ENCODE measurements at regions not wholly inside any gene's neighbourhood (a gene's known extent, or its start where the extent isn't known, plus 50 kb on each side); places are given as distances from the start of the nearest gene placed in this dataset.
A peak's percentile ranks its signal among the peaks of the same experiment; 100 is the strongest.

DNA sequence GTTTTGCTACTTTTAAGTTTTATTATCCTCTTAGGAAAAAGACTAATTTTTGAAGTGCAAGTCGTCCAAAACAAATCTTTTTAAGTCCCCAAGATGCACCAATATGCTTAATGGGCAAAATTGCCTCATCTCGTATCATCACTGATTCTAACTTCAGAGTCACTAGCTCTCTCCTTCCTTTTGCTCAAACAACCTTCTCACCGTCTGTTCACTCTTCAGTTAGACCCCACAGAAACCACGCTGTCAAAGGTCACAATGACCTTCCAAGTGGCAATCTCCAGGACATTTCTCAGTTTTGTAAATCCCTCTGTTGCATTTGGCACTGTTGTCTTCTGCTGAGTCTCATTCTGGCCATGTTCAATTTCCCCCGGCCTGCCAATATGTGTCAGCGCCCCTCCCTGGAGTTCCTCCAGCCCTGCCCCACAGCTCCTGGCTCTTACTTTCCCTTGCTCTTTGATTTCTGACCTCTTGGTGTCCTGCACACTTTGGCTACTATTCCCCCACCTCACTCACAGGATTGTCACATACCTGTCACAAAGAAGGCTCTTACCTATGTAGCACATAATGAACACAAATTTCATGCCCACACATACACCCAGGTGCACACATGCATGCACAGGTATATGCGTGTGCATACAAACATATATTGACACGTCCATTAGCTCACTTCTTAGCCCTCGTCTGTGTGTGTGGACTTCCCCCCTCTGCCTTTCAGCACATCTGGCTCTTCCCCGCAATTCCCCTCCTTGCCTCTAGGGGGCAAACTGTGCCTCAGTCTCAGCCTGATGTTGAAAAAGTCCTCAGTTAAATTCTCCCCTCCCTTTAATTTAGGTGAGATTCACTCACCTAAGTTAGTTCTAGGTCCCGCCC lies 354.0 kb upstream of the DUSP10 start:
- DNase-seq, result peak; percentile 40

DNA sequence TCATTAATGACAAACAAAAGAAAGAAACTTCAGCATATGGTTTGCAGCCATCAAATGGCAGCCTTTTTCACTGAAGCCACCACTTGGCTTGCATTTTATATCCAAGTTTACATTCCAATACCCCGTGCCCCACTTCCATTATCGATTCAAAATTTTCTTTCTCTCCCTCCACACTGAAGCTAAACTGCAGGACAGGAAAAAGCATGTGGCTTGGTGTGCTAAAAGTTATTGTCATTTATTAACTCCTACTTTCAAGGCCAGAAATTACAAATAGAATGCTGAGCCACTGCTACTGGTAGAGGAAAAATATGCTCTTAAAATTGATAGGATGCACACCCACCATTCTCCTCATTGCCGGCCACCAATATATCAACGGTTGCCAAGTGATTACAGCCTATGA lies 351.6 kb upstream of the DUSP10 start:
- no peak for DNase-seq

- DNase-seq, result no peak
Observed at GRCh38 chr1:222090103-222090502, 348.2 kb upstream of the DUSP10 start.

DNA sequence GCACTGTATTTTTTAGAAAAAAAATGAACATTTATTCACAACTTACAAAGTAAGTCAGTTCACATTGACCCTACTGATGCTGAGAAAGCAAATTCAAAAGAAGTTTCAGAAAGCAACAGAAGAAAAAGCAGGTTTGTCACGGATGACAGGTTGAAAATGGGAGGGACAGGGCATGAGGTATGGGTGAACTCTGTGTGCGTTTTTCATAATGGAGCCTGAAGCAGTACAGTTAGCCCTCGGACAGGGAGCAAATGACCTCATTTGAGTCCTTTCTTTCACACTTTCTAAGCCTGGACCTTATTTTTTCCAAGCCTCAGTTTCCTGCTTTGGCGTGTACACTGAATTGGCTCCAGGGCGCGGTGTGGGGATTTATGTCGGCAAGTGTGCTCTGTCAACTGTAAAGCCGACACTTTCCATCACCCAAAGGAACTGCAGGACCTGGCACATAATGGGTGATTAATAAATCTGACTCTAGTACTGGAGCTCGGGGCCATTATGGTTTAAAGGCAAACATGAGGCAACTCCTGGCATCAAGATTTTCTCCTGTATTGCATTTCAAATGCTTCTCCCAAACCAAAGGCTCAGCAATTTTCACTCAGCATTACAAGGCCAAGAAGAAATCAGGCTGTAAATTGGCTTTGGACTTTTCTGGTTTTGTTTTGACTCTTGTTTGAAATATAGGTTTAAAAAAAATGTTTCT lies 345.5 kb upstream of the DUSP10 start:
- DNase-seq, result no peak

DNA sequence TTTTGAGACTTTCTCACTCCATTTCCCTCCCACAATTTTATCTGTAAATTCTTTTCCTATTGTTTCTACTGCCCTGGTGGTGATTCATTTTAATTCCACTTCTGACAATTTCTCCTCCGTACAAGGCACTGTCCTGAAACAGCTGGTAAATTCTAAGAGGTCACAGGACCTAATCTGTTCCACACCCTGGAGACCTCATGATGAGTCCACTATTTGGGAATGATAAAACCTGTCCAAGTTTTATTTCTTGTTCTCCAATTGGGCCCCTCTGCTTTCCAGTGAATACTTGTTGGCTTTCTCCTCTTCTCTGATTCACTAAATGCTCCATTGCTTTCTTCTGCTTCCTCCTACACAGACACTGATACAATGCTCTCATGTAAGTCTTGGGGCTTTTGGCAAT lies 343.1 kb upstream of the DUSP10 start:
- no peak for DNase-seq

GRCh38 chr1:222084048-222084447 lies 342.2 kb upstream of the DUSP10 start:
- DNase-seq, result no peak

GRCh38 chr1:222081859-222082258 lies 340.0 kb upstream of the DUSP10 start:
- no peak for DNase-seq

- DNase-seq, result no peak
Observed at GRCh38 chr1:222079566-222079965, 337.7 kb upstream of the DUSP10 start.

DNA sequence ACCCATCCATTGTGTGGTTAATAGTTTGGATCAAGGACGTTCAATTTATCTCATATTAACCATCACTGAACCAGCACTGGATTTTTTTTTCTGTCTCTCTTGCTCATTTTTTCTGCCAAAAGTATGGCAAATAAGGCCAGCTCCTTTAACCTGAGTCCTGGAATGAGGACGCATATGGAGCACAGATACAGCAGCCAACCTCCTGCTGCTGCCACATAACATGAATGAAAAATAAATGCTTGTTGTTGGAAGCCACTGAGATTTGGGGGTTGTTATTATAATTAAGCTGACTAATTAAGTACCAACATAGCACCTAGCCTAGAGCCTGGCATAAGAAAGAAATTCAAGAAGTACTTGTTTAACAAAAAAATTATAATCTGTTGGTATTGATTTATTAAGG lies 335.3 kb upstream of the DUSP10 start:
- DNase-seq, result no peak

DNA sequence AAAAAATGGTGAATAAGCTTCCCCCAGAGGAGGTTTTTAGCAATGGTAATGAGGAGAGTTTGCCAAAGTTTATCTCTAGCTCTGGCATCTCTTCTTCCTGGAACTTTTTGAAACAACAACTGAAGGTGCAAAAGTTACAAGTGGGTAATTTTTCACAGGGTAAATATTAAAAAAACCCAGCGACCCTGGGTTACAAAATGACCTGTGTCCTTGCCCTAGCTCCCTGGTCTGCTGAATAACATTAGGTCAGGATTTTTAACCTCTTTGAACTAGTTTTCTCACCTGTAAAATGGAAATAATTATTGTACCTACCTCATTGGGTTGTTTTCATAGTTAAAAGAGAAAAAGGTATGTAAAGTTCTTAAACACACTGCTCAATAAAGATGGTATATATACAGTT lies 332.4 kb upstream of the DUSP10 start:
- DNase-seq, result no peak

- no peak for DNase-seq
Observed at GRCh38 chr1:222073307-222073995, 331.6 kb upstream of the DUSP10 start.

DNA sequence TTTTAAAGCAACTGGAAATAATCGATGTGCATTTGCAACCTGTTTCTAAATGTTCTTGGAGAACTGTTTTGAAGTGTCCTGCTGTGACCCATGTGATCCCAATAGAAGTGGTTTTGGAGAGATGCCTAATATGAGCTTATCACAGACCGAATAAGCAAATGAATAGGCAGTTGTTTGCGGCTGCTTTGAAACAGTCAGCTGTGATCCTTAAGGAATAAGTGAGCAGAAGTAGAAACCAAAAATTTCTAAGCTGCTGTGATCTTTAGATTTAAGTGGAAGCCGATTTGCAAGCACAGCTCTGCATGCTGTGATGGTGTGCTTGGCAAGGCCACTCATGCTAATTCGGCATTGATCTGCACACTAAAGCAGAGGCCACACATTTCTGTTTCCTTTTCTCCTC lies 329.5 kb upstream of the DUSP10 start:
- no peak for DNase-seq

DNA sequence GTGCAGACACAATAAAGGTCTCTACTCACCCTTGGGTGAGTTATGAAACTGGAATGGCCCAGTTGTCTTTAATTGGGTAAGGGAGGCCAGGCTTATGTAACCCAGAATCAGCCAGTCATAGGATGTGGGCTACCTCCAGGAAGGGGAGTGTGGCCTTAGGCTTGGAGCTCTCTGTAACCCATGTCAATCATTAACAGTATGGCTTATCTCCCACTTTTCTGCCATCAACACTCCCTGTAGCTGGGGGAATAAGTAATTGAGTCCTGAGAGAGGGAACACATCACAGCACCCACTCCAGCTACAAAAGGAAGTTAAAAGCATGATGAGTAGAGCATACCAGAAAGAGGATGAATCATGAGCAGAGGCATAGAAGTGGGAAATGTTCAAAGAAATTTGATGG lies 327.0 kb upstream of the DUSP10 start:
- no peak for DNase-seq

- no peak for DNase-seq
Observed at GRCh38 chr1:222068101-222068500, 326.2 kb upstream of the DUSP10 start.

DNA sequence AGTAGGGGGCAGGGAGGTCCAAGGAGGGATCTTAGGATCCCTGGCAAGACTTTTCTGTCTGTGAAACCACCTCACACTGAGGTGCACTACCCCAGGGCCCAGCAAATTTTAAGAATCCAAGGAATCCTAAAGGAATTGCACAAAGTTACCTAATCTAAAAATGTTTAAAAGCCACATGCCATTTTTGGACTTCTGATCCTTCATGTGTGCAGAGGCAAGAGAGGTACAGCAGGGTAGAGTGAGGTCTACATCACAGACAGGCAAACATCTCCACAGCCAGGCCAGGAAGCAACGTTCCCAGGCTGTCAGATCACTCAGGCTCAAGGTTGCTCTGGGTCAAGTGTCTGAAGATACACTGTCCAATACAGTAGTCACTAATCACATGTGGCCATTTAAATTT lies 324.6 kb upstream of the DUSP10 start:
- DNase-seq, result no peak

GRCh38 chr1:222065234-222065633 lies 323.3 kb upstream of the DUSP10 start:
- no peak for DNase-seq

DNA sequence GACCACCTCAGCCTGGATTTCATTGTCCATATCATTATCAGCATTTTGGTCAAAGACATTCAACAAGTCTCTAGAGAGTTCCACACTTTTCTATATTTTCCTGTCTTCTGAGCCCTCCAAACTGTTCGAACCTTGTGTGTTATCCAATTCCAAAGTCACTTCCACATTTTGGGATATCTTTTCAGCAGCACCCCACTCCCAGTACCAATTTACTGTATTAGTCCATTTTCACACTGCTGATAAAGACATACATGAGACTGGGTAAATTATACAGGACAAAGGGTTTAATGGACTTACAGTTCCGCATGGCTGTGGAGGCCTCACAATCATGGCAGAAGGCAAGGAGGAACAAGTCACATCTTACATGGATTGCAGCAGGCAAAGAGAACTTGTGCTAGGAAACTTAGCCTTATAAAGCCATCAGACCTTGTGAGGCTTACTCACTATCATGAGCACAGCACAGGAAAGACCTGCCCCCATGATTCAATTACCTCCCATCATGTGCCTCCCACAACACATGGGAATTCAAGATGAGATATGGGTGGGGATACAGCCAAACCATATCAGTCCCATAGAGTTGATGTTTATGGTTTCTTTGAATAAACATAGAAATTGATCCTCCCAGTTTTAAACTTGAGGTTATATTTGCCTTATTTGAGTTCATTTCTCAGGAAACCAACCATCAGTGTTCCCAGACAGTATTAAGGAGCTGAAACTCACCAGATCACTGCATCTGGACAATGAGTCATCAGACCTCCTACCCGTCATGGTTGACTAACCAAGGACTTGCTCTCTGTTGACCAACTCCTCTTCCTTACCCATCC lies 322.7 kb upstream of the DUSP10 start:
- no peak for DNase-seq

GRCh38 chr1:222062640-222063039 lies 320.8 kb upstream of the DUSP10 start:
- no peak for DNase-seq

DNA sequence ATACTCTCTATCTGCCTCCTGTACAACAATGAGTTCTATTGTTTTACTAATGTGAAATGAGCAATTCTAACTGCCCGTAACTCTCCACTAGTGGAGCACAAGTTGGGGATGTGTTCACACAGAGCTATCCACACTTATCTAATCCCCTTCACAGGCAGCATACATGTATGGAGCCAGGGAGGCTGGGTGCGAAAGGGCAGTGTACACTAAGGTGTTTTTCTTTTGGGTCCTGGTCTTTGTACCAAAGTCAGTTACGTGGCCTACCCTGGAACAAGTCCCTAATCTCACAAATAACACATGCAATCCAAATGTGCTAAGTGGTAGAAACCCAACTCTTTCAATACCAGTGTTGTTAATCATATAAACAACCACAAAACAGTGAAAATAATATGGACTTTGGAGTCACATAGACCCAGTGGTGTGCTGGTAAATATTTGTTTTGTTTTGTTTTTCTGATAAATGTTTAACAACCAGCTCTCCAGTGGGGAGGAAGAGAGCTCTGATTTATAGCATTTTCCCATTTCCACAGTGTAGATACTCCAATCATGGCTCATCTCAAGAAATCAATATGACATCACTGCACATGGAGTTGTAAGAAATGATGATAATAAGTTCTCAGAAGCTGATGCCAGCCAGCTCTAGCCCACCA lies 319.9 kb upstream of the DUSP10 start:
- DNase-seq, result no peak

- no peak for DNase-seq
Observed at GRCh38 chr1:222060210-222060916, 318.5 kb upstream of the DUSP10 start.

DNA sequence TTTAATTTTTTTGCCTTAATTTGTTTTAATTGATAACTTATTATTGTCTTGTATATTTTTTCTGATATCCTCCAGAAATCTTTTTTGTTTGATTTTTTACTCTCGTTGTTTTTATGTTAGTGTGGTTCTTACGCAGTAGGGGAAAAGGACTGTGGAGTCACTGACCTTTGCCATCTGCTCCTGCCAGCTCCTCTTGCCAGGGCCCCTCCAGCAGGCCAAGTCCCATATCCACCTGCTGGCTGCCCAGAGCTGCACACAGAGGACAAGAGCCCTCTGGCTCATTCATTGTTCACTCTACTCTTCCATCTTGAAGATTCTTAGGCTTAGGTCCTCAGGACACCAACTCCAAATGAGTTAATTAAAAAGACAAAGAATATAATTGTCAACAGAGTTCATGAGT lies 316.4 kb upstream of the DUSP10 start:
- no peak for DNase-seq

- DNase-seq, result no peak
Observed at GRCh38 chr1:222057162-222057561, 315.3 kb upstream of the DUSP10 start.
